K562 (cell line): ENCODE measurements at regions not wholly inside any gene's neighbourhood (a gene's known extent, or its start where the extent isn't known, plus 50 kb on each side); places are given as distances from the start of the nearest gene placed in this dataset.

Experiments
- BHLHE40 ChIP-seq: IDR thresholded peaks from 2 replicates; pipeline ENCODE4 v1.6.1; 2011; ENCODE audit warnings: low read length, improper control_type of control experiment
- EHMT2 ChIP-seq: fragments of 450-650 bp; IDR thresholded peaks from 2 replicates; pipeline ENCODE4 v1.6.1; 2018; ENCODE audit warnings: antibody characterized with exemption
- POLR2AphosphoS5 ChIP-seq: IDR thresholded peaks from 2 replicates; pipeline ENCODE4 v1.6.1; 2011; ENCODE audit warnings: mild to moderate bottlenecking, low read depth, low read length, moderate library complexity; ENCODE audit not compliant: control insufficient read depth, insufficient read depth
- TAF15 ChIP-seq: fragments of 200-400 bp; formaldehyde crosslinking; IDR thresholded peaks from 2 replicates; pipeline ENCODE4 v1.6.1; 2017; ENCODE audit warnings: mild to moderate bottlenecking, low read depth, low read length, moderate library complexity
- ZFX ChIP-seq: sonication (generic); formaldehyde crosslinking; IDR thresholded peaks from 2 replicates; pipeline ENCODE4 v1.8.0; 2022; ENCODE audit warnings: mild to moderate bottlenecking, missing genetic modification reagents, moderate library complexity
- TF ChIP-seq, protein P1 (sequence below), 2 experiments: IDR thresholded peaks; 2 replicates each; pipeline ENCODE4 v1.6.1; 2011; ENCODE audit warnings: borderline replicate concordance in 1 of 2, control low read depth in 1 of 2, low read depth in 1 of 2, low read length in 1 of 2, mild to moderate bottlenecking in 1 of 2, mixed read lengths in 1 of 2, moderate library complexity in 1 of 2; ENCODE audit not compliant: insufficient read depth in 1 of 2, insufficient read length in 1 of 2, poor library complexity in 1 of 2, severe bottlenecking in 1 of 2; ENCODE audit errors: extremely low read depth in 1 of 2

DNA sequence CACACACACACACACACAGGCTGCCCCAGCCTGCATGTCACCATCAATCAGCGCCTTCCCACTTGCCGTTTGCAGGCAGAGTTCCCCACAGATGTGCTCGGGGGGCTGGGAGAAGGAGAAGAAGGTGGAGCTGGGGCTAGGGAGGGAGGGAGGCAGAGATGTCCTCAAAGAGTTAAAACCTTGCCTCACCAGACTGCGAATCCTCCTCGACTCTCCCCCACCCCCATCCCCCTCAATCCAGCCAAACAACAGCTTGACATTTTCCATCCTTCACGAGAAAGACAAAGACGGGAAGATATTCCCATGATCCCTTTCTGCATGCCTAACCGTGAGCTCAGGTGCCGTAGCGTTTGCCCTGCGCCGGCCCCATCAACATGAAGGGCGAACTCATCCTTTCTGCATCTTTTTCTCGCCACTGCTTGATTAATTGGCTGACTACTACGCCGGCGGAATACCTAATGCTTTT is 365.5 kb downstream of the MIAT start:
- no peak for TF ChIP-seq BHLHE40
- TF ChIP-seq EHMT2: no peak
- no peak for TF ChIP-seq TAF15
- TF ChIP-seq, protein P1, sequence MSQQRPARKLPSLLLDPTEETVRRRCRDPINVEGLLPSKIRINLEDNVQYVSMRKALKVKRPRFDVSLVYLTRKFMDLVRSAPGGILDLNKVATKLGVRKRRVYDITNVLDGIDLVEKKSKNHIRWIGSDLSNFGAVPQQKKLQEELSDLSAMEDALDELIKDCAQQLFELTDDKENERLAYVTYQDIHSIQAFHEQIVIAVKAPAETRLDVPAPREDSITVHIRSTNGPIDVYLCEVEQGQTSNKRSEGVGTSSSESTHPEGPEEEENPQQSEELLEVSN (IDR thresholded peaks at IDR 0.05; ENCODE audit: borderline replicate concordance in 1 of 2, extremely low read depth in 1 of 2, insufficient read depth in 1 of 2, insufficient read length in 1 of 2, low read depth in 1 of 2, low read length in 1 of 2, poor library complexity in 1 of 2, severe bottlenecking in 1 of 2): no peak
- TF ChIP-seq POLR2AphosphoS5: no peak
- no peak for TF ChIP-seq ZFX (CRISPR knock-in tag)
